DND-41 (cell line): ENCODE measurements at regions not wholly inside any gene's neighbourhood (a gene's known extent, or its start where the extent isn't known, plus 50 kb on each side); places are given as distances from the start of the nearest gene placed in this dataset.

Experiments
- ATAC-seq: fragments of 200-7000 bp; cut with Tn5 transposase; 3 replicates; pipeline ENCODE4 v1.9.1; 2021; ENCODE audit warnings: low read depth; ENCODE audit not compliant: insufficient read depth
- DNase-seq: peaks from one replicate; pipeline ENCODE4 v3.0.0-alpha.2; 2020
- H2AFZ ChIP-seq: 2 replicates; pipeline ENCODE4 v1.6.0; 2012; ENCODE audit warnings: low read depth, low read length
- H3K27ac ChIP-seq: 2 replicates; pipeline ENCODE4 v1.5.1; 2012; ENCODE audit warnings: low read length, inconsistent platforms
- H3K27me3 ChIP-seq: fragments of 200-600 bp; sonication (generic); 2 replicates; pipeline ENCODE4 v1.6.0; 2012; ENCODE audit warnings: low read length, mild to moderate bottlenecking, inconsistent platforms; ENCODE audit not compliant: insufficient read depth, poor library complexity
- H3K36me3 ChIP-seq: 2 replicates; pipeline ENCODE4 v1.5.1; 2012; ENCODE audit warnings: low read length, inconsistent platforms; ENCODE audit not compliant: insufficient read depth
- H3K4me1 ChIP-seq: 2 replicates; pipeline ENCODE4 v1.5.1; 2012; ENCODE audit warnings: mild to moderate bottlenecking, low read length; ENCODE audit not compliant: insufficient read depth
- H3K4me2 ChIP-seq: 2 replicates; pipeline ENCODE4 v1.6.0; 2012; ENCODE audit warnings: mild to moderate bottlenecking, moderate library complexity, low read length, inconsistent platforms; ENCODE audit not compliant: insufficient read depth
- H3K4me3 ChIP-seq, 2 experiments: fragments of 200-600 bp in 1 of 2; shearing (Covaris generic) in 1 of 2; 2 replicates each; pipeline ENCODE4 v1.5.1; 2012 to 2016; ENCODE audit warnings: inconsistent platforms in 2 of 2, low read length in 2 of 2, mild to moderate bottlenecking in 2 of 2, low read depth in 1 of 2, moderate library complexity in 1 of 2
- H3K79me2 ChIP-seq: 2 replicates; pipeline ENCODE4 v1.6.0; 2012; ENCODE audit warnings: low read length, inconsistent platforms; ENCODE audit not compliant: insufficient read depth
- H3K9ac ChIP-seq: 2 replicates; pipeline ENCODE4 v1.6.0; 2012; ENCODE audit warnings: low read depth, mild to moderate bottlenecking, inconsistent platforms, low read length, moderate library complexity
- H3K9me3 ChIP-seq: 2 replicates; pipeline ENCODE4 v1.5.1; 2012; ENCODE audit warnings: low read length, moderate library complexity, mild to moderate bottlenecking, inconsistent platforms; ENCODE audit not compliant: insufficient read depth, severe bottlenecking
- H4K20me1 ChIP-seq: 2 replicates; pipeline ENCODE4 v1.6.0; 2012; ENCODE audit warnings: low read length; ENCODE audit not compliant: insufficient read depth
- EZH2 ChIP-seq: IDR thresholded peaks from 3 replicates; pipeline ENCODE4 v1.6.1; 2012; ENCODE audit warnings: borderline replicate concordance, low read depth, mild to moderate bottlenecking, moderate library complexity, low read length, inconsistent platforms; ENCODE audit not compliant: severe bottlenecking
- TF ChIP-seq, protein P1 (sequence below): IDR thresholded peaks from 2 replicates; pipeline ENCODE4 v1.5.1; 2012; ENCODE audit warnings: borderline replicate concordance, low read length, moderate library complexity, mild to moderate bottlenecking; ENCODE audit not compliant: poor library complexity, severe bottlenecking; ENCODE audit errors: extremely low read depth

DNA sequence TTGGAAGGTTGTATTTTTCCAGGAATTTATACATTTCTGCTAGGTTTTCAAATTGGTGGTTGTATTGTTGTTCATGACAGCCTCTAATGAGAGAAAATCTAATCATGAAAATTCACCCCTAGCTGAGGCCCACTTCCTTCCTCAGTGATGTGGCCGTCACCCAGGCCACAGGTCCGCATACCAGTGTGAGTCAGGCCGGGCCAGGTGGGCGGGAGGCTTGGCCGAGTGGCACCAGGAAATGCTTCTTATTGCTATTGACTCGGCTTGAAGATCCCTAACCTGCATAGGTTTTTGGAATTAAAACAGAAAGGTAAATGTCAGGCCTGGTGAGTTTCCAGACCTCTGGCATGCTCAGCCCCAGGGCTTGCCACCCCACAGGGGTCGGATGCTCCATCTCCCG, 88.7 kb downstream of the SCGB2B2 start:
- H3K36me3 ChIP-seq: no peaks in the 10 kb centered on the region
- no peaks in the 10 kb centered on the region for H3K9me3 ChIP-seq
- no peak overlapping the region for H3K4me2 ChIP-seq
- ATAC-seq (no peak), DNase-seq (no peak)
- no peaks in the 10 kb centered on the region for H3K79me2 ChIP-seq
- TF ChIP-seq, protein P1, sequence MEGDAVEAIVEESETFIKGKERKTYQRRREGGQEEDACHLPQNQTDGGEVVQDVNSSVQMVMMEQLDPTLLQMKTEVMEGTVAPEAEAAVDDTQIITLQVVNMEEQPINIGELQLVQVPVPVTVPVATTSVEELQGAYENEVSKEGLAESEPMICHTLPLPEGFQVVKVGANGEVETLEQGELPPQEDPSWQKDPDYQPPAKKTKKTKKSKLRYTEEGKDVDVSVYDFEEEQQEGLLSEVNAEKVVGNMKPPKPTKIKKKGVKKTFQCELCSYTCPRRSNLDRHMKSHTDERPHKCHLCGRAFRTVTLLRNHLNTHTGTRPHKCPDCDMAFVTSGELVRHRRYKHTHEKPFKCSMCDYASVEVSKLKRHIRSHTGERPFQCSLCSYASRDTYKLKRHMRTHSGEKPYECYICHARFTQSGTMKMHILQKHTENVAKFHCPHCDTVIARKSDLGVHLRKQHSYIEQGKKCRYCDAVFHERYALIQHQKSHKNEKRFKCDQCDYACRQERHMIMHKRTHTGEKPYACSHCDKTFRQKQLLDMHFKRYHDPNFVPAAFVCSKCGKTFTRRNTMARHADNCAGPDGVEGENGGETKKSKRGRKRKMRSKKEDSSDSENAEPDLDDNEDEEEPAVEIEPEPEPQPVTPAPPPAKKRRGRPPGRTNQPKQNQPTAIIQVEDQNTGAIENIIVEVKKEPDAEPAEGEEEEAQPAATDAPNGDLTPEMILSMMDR: no peak
- no peak for TF ChIP-seq EZH2
- no peak overlapping the region for H3K27ac ChIP-seq
- no peak overlapping the region for H2AFZ ChIP-seq
- H3K9ac ChIP-seq: no peak overlapping the region
- H3K27me3 ChIP-seq: no peaks in the 10 kb centered on the region
- H4K20me1 ChIP-seq: no peaks in the 10 kb centered on the region
- H3K4me1 ChIP-seq: no peaks in the 10 kb centered on the region
- H3K4me3 ChIP-seq: no peak overlapping the region

DNA sequence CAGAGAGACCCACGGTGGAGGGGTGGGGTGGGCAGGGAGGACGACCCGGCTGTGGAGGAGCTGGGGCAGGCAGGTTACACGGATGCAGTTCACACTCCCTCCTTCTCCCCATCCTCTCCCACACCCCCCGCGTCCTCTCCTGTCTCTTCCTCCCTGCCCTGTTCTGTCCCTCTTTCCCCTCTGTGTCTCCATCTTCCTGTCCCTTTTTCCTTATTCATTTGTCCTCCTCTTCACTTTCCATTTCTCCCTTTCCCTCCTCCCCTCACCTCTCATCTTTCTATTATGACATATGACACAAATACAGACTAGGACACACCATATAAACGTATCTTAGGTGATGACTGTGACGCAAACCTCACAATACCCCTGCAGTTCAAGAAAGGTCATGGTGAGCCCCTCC, 96.6 kb downstream of the SCGB2B2 start:
- no peak overlapping the region for H2AFZ ChIP-seq
- H3K4me2 ChIP-seq: no peak overlapping the region
- no peaks in the 10 kb centered on the region for H3K27me3 ChIP-seq
- H3K9ac ChIP-seq: no peak overlapping the region
- H3K4me3 ChIP-seq: no peak overlapping the region
- DNase-seq: no peak
- ATAC-seq: no peak
- H4K20me1 ChIP-seq: no peaks in the 10 kb centered on the region
- TF ChIP-seq, protein P1: no peak
- TF ChIP-seq EZH2: no peak
- no peaks in the 10 kb centered on the region for H3K79me2 ChIP-seq
- no peaks in the 10 kb centered on the region for H3K9me3 ChIP-seq
- no peak overlapping the region for H3K27ac ChIP-seq
- H3K36me3 ChIP-seq: no peaks in the 10 kb centered on the region
- H3K4me1 ChIP-seq: no peaks in the 10 kb centered on the region

DNA sequence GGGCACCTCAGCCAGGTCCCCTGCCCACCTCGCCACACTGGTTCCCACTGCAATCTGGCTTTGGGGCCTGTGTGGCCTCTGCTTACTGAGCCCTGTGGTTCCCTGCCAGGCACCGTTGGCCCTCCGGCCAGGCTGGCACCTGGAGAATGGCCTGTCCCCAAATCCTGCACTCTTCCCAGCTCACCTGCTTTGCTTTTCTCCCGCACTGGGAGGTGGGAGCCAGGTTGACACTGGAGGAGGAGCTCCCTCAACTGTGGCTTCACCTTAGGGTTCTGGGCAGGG, 97.0 kb downstream of the SCGB2B2 start:
- no peak for TF ChIP-seq EZH2
- TF ChIP-seq, protein P1: no peak
- no peaks in the 10 kb centered on the region for H3K36me3 ChIP-seq
- H3K9me3 ChIP-seq: no peaks in the 10 kb centered on the region
- H2AFZ ChIP-seq: no peak overlapping the region
- no peak overlapping the region for H3K9ac ChIP-seq
- H3K79me2 ChIP-seq: no peaks in the 10 kb centered on the region
- H3K4me3 ChIP-seq: no peak overlapping the region
- H3K27me3 ChIP-seq: no peaks in the 10 kb centered on the region
- no peak overlapping the region for H3K4me2 ChIP-seq
- no peak overlapping the region for H3K27ac ChIP-seq
- H3K4me1 ChIP-seq: no peaks in the 10 kb centered on the region
- no peak for DNase-seq
- H4K20me1 ChIP-seq: no peaks in the 10 kb centered on the region
- no peak for ATAC-seq
